Spleen (tissue), 7 donors: ENCODE measurements at regions not wholly inside any gene's neighbourhood (a gene's known extent, or its start where the extent isn't known, plus 50 kb on each side); places are given as distances from the start of the nearest gene placed in this dataset.

Experiments used
- CTCF ChIP-seq, 11 experiments: fragments of 200-600 bp in 7 of 11; fragments of 450-650 bp in 4 of 11; sonication (generic) in 4 of 11; IDR thresholded peaks in 8 of 11; conservative IDR thresholded peaks in 3 of 11; 1 replicate in 7 of 11; 2 replicates in 4 of 11; pipeline versions ENCODE4 v1.4.0 to v1.8.0; 2016 to 2021; ENCODE audit warnings: antibody characterized with exemption in 11 of 11, inconsistent platforms in 4 of 11, mild to moderate bottlenecking in 1 of 11
- POLR2AphosphoS5 ChIP-seq, 3 donors: sonication (generic); formaldehyde crosslinking; IDR thresholded peaks; one replicate each; pipeline ENCODE4 v1.5.1; 2017; ENCODE audit warnings: antibody characterized with exemption in 3 of 3
- donor health status: DM: no; HTN: no; CAD: no; lungs with moderate emphysema.
- donor health status: DM: no; HTN: no; CAD: no.
- donor health status: DM: no; HTN: no; CAD: no.

GRCh38 chr13:33548069-33548468 is 262.5 kb upstream of the STARD13 start:
- TF ChIP-seq POLR2AphosphoS5 (IDR thresholded peaks at IDR 0.05) = no peak
- TF ChIP-seq CTCF (IDR thresholded peaks at IDR 0.05 in 8 of 11, conservative IDR thresholded peaks at IDR 0.05 in 3 of 11) = no peak
